CD4-positive, alpha-beta T cell treated with Interleukin-2 at 100 ng/mL for 4 hours (primary cell): ENCODE measurements at regions not wholly inside any gene's neighbourhood (a gene's known extent, or its start where the extent isn't known, plus 50 kb on each side); places are given as distances from the start of the nearest gene placed in this dataset.
"Not testable (repeated sequence)": the region's sequence is repeated elsewhere in the genome, so short reads cannot be mapped to it uniquely, and the experiment has no call there.

ENCODE experiments used
- DNase-seq: peaks from one replicate; pipeline ENCODE4 v3.0.0-alpha.2; 2020; ENCODE audit warnings: low spot score

DNA sequence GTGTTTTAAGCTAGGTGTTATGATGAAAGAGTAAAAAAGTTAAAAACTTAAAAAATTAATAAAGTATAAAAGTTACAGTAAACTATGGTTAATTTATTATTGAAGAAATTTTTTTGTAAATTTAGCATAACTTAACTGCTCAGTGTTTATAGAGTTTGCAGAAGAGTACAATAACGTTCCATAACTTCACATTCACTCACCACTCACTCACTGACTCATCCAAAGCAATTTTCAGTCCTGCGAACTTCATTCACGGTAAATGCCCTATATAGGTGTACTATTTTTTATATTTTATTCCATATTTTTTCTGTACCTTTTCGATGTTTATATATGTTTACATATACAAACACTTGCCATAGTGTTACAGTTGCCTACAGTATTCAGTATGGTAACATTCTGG is 694.8 kb upstream of the SLC39A10 start:
- no peak for DNase-seq

DNA sequence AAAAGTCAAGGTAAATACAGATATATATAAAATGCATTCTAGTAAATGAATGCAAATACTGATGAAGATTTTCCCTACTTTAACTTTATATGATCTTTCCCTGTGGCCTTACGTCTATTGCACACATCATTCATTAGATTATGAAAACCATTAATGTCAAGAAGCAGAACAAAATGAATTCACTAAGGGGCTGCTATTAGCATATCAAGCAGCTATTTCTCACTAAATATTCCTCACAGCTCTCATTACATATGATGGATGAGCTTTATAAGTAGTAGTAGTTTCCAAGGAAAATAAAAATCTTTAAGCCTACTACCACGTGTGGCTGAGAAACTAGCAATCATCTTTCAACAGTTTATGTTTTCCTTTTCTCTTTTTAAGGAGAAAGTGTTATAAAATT is 702.8 kb upstream of the SLC39A10 start:
- no peak for DNase-seq

DNA sequence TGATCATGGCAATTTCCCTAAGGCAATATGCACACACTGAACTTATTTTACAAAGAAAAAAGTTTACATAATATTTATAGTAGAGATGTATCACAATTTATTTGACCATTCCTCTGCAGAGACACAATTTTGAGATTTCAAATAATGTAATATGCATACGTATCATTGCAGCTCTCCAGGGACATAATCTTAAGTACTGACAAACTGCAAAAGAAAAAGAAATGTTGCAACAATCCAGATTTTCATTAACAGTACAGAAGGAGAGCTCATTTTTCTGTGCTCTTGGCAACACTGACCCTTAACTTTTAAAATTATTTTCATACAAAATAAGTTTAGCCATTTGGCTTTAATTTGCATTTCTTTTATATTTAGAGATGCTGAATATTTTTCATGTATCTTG is 710.2 kb upstream of the SLC39A10 start:
- DNase-seq, result no peak

DNA sequence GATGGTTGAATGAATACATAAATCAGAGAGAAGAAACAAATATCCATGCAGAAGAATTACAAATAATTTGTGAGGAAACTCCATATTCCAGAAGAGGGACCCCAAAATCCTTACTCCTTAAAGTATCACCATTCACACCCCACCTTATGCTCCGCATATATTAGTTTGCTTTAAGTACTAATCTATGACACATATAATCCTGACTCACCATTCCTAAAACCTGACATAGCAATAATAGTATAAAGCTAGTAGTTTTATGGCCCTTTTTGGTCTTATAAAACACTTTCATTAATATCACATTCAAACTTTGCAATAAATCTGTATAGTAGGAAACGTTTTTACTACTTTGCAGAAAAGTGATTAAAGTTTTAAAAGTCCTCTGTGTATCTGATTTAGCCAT is 719.0 kb upstream of the SLC39A10 start:
- no peak for DNase-seq

DNA sequence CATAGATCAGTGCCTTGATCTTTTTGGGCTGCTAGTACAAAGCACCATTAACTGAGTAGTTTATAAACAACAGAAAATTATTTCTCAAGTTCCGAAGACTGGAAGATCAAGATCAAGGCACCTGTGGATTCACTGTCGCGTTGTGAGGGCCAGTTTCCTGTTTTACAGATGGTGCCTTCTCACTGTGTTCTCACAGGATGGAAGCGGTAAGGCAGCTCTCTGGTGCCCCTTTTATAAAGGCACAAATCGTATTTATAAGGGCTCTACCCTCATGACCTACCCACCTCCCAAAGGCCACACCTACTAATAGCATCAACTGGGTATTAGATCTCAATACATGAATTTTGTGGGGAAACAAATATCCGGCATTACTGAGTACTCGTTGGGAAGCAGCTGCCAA is 729.5 kb upstream of the SLC39A10 start:
- no peak for DNase-seq

DNA sequence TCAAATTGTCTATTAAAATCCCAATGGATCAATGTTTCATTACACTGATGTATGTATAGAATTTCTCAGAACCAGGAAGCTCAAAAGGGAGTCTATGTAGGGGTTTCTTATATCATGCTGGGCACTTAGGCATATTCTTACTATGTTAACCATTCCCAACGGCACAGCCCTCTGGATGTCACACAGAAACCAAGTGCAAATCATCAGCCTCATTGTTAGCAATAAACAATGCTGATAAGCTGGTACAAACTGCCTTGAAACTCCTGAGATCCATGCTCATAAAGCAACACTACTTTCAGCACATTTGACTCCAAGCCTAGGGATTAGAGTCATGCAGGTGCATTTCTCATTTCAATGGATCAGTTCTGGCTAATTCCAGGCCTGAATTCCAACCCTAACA is 730.2 kb upstream of the SLC39A10 start:
- DNase-seq, result no peak

DNA sequence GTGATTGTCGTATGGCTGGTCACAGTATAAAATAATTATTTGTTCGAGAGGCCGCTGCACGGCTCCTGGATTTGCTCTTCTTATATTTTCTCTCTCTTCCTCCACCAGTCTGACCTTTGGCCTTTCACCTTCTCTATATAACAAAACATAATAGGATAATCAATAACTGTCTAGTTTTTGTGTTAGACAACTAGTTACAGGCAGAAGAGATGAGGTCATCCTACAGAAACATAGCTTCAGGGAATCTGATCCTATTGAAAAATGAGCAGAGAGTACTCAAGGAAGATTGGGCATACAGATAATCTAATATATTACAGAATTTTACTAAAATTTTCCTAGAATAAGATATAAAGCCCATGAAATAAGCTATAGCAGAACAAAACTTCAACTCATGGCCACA is 731.3 kb upstream of the SLC39A10 start:
- DNase-seq, result no peak

DNA sequence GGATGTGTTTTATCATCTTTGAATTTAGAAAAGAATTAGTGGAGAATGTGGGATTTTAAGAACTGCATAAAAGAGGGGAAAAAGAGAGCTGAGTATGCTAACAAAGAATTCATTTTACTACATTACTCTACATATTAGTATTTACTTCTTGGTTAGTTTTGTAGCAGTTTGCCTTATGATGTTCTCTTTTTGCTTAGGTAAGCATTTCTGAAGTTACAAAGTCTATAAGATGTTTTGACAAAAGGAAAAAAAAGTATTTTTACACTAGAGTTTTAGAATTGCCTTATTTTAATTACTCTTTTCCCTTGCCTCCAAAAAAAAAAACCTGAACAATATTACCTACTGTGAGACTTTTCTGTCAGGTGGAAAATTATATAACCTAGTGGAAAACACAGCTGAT is 739.5 kb upstream of the SLC39A10 start:
- DNase-seq, result no peak

DNA sequence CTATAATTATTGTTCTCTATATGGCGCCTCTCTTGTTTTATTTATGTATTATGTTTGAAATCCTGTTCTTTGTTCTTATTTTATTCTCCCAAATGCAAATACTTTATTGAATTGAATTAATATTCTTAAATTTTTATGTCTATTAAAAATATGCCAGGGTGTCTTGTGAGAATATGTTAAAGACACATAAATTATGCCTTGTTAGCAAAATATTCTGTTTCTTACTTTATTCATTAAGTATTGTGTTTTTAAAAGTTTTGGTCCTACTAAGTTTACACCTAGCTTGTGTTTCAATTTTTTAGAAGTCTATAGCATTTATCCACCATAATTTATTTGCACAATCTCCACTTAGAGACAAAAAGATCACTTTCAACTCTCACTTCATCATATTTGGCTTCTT is 741.5 kb upstream of the SLC39A10 start:
- DNase-seq, result no peak

DNA sequence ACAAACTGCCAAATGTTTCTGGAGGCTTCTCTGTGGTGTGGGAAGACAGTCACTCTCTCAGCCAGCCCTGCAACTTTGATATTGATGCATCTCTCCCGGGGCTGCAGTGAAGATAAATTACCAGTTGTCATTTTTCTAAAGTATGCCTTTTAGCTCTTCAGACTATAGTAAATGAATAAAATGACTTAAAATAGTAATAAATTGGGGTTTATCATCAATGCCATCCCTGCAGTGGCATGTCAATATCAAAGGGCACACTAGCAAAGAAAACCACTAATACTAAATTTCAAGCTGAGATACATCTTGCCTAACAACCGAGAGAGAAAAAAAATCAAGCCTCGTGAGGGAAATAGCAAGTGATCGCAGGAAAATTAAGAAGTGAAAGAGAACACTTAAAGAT is 749.5 kb upstream of the SLC39A10 start:
- DNase-seq, result no peak

DNA sequence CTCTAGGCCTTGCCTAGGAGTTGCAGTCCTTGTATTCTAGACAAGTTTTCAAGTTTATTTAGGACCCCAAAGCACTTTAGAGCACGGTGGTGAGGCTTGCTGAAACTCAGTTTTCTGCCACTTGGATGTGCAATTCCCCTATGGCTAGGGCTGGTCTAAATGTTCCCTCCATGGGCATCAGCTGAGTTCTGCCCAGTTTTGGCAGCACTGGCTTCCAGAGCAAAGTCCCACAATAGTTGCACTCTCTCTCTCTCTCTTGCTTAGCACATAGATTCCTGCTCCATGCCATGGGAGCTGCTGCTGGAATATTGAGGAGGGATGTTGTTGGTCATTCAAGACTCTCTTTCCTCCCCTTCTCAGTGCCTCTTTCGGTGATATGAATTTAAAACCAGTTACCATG is 760.2 kb upstream of the SLC39A10 start:
- no peak for DNase-seq

DNA sequence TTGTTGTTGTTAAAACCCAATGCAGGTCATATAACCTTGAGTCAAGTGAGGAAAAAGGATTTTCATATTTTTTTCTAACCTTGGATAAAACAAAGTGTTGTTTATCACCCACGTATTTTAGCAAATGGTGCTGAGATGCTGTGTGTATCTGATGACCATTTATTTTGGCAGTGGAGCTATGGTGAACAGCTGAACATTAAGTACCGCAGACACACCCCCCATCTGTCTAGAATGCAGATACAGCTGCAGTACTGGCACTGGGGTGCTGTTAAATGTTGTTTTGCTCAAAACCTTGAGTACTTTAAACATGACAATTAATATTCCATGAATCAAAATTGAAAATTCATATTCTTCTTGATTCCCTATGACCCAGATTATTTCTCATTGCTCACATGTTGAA is 773.3 kb upstream of the SLC39A10 start:
- no peak for DNase-seq

DNA sequence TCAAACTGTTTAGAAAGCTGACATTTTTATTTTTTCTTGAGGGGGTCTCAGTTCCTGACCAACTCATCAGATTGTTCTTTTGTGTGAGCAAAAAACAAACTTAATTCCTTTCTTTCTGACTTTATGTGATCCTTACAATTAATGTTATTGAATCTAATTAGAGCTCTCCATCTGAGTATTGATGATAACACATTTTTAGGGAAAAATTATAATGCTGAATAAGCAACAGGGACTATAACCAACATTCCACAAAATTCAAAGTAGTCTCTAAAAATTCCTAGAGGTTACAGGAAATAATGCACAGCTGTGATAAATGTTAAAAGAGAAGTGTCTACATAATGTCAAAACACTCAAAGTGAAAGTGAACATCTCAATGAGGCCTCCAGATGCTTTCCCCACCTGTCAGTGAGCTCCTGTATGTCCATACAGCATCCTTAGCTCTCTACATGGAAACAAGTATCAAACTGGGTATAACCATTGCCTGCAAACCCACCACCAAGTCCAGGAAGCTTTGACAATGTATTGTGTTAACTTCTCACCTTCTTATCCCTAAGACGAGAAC is 786.0 kb upstream of the SLC39A10 start:
- DNase-seq, result no peak

DNA sequence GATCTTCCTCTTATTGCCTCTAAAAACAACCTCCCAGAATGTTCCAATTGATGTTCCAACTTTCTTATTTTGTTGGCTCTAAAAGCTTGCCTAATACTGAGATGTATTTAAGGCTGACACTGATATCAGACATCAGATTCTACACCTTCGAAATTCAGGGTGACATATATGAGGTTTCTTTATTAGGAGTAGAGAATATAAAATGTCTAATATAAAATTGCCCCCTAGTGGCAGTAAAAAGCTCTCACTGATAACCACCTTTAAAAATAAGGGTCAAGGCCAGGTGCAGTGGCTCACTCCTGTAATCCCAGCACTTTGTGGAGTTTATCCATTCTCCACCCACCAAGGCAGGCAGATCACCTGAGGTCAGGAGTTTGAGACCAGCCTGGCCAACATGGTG is 789.7 kb upstream of the SLC39A10 start:
- no peak for DNase-seq

DNA sequence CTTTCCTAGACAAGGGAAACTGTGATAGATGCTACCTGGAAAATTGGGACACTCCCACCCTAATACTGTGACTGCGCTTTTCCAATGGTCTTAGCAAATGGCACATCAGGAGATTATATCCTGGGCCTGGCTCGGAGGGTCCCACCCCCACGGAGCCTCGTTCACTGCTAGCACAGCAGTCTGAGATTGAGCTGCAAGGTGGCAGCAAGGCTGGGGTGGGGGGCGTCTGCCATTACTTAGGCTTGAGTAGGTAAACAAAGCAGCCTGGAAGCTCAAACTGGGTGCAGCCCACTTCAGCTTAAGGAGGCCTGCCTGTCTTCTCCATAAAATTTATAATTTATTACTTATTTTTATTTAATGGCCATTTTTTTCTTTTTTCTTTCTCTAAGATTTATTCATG is 802.1 kb upstream of the SLC39A10 start:
- no peak for DNase-seq

DNA sequence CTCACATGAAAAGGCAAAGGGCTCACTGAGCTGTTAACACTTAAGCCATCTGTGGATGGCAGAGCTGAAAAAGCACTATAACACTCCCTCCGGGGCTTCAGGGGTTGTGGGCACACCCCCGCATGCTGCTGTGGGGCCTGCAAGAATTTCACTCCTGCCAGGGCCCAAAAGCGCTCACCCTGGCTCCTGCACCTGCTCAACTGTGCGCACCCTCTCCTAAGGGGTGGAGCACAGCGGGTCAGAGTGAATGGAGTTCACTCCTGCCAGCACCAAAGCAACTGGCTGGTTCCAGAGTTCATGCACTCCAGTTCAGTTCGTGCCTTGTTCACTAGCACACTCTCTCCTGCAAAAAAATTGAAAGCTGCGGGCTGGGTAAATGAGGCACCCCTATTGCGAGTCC is 814.2 kb upstream of the SLC39A10 start:
- no peak for DNase-seq

DNA sequence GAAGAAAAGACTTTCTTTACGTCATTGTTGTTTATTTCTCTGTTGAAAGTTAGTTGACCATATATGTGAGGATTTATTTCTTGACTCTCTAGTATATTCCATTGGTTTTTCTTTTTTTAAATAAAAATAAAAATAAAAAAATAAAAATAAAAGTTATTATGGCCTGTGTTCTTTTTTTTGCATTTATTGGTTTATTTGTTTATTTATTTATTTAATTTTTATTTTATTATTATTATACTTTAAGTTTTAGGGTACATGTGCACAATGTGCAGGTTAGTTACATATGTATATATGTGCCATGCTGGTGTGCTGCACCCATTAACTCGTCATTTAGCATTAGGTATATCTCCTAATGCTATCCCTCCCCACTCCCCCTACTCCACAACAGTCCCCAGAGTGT is 822.7 kb upstream of the SLC39A10 start:
- DNase-seq, result not testable (repeated sequence)

DNA sequence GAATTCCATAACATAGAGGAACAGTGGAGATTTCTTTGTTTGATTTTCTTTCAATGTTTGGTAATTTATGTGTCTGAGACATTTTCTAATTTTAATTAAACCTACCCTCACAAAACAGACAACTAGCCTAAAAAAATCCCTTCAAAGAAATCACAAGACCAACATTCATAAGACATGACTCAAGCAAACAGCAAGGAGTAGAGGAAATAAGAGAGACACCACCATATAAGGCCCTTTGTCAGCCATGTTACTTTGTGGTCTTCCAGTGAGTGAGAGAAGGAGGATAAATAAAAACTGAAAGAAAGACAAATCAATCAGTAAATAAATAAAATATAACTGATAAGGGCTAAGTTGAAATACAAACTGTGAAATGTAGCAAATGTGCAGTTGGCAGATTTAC is 830.8 kb upstream of the SLC39A10 start:
- no peak for DNase-seq

DNA sequence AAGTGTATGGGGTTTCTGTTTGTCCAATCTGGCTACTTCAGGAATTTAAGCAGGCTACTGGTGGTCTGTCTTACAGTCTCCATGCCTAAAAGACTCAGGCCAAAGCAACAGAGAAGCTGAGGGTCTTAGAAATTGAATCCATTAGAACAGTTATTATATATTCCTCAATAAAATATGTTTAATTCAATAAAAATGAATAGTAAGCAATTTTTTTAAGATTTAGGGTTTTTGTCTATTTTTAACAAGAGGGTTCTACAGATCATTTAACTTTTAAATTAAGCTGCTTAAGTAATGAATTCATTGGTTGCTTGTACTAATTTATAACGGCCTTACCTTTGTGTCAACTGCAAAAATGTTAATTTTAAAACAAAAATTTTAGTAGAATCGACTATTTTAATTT is 832.6 kb upstream of the SLC39A10 start:
- no peak for DNase-seq

DNA sequence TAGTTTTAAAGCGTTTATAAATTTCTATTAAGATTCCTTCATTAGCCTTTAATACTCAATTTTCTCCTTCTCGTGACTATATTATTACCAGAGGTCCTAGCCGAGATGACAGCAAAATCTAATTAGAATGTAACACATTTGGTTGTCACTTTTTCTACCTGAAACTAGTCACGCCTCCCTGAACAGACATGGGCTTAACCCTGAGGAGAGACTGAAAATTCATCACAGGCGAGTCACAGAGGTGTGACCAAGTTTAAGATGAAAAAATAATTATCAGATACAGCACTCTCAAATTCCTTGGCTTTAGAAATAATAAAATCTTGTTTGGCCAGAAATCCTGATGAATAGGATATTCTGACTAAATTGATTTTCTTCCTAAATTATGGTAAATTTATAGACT is 834.4 kb upstream of the SLC39A10 start:
- no peak for DNase-seq

DNA sequence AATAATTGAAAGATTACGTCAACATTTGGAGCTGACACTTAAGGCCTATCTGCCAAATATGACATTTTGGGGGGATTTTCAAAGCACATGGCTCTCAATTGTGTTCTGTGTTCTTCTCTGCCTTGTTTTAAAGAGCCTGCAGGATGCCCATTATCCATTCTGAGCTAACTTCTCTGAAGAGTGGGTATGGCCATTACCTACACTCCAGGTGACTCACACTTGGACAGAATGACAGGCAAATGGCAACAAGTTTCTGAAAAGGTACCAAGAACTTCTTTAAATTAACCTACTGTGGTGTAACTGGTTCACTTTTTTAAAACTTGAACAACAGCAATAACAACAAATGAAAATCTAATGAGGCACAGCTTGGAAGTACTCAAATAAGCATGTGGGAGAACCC is 834.9 kb upstream of the SLC39A10 start:
- no peak for DNase-seq

DNA sequence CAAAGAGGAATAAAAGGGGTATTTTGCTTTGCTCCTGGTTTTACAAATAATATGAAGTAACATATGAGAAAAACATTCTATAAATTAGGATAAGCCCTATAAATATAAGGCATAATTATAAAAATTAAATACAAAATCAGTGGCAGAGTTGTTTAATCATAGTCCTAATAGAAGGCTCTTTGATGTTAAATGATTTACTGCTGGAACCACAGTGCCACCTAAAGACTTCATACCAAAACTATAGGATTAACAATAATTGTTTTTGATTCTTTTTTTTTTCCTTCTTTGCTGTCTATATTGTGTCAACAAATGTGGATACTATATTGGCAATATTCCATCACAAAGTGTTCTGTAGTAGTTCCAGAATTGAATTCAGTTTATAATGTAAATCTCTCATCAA is 837.7 kb upstream of the SLC39A10 start:
- DNase-seq, result no peak

DNA sequence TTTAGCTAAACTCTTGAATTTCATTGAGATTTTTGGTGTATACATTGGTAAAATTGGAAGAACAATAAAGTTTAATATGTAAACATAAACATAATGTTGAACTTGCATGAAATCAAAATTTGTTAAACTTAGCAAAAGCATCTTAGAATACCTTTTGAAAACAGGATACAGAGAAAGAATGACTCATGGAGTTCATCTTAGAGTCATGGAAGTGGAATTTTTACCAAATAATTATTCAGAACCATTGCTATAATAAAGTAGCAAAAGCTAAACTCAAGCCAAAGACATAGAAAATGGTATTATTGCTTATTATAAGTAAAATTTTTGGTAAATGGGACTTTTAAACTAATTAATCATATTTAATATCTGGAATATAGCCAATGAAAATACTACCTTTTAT is 841.6 kb upstream of the SLC39A10 start:
- DNase-seq, result no peak

DNA sequence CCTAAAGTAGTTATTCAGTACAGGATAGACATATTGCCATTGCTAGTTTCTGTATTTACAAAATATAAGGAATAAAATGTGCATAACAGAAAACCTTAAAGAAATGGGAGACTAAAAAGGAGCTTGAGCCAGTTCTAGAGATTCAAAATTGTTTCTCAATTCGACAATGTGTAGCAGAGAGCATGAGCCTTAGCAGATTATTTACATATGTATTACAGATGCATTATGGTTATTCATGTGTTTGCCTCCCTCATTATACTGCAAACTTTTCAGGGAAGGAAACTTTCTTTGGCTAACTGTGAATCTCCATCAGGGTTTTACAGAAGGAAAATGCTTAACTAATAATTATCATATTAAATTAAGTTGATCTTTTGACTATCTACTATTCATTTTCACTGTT is 854.4 kb upstream of the SLC39A10 start:
- DNase-seq, result no peak

DNA sequence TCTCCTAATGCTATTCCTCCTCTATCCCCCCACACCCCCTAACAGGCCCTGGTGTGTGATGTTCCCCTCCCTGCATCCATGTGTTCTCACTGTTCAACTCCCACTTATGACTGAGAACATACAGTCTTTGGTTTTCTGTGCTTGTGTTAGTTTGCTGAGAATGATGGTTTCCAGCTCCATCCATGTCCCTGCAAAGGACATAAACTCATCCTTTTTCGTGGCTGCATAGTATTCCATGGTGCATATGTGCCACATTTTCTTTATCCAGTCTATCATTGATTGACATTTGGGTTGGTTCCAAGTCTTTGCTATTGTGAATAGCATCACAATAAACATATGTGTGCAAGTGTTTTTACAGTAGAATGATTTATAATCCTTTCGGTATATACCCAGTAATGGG is 870.0 kb upstream of the SLC39A10 start:
- DNase-seq, result not testable (repeated sequence)
